HepG2 (cell line): ENCODE measurements at regions not wholly inside any gene's neighbourhood (a gene's known extent, or its start where the extent isn't known, plus 50 kb on each side); places are given as distances from the start of the nearest gene placed in this dataset.

ENCODE experiments used
- ATAC-seq: fragments of 200-7000 bp; cut with Tn5 transposase; 3 replicates; pipeline ENCODE4 v1.9.1; 2020; ENCODE audit warnings: mild to moderate bottlenecking, moderate library complexity
- BruUV-seq: library from RNA; stranded (reverse); fragments of 400-500 nt; replicated peaks from 2 replicates; lab custom pipeline; 2021; lab: Mats Ljungman, UMichigan
- CTCF ChIA-PET: fragments of 300-600 bp; formaldehyde crosslinking; extraction: SDS; loops from one replicate; lab custom pipeline; 2021; ENCODE audit warnings: low total read pairs, inconsistent platforms, low intra/inter-chr PET ratio; lab: Yijun Ruan, JAX
- POLR2A ChIA-PET: fragments of 350-600 bp; sonication (Branson Sonifier 250); formaldehyde crosslinking; loops from one replicate; lab custom pipeline; 2020; ENCODE audit warnings: antibody characterized with exemption, inconsistent platforms; lab: Yijun Ruan, JAX
- DNase-seq: peaks from one replicate; pipeline ENCODE4 v3.0.0-alpha.2; 2015; ENCODE audit warnings: low spot score
- FAIRE-seq: peaks from 3 replicates; lab custom pipeline; 2011; peaks lifted over from hg19 to GRCh38; lab: Jason Lieb, UNC
- H2AFZ ChIP-seq: one replicate; pipeline ENCODE4 v1.6.1; 2011; ENCODE audit warnings: low read length, inconsistent platforms
- H3K27ac ChIP-seq: fragments of 300-600 bp; 3 replicates; pipeline ENCODE4 v1.8.0; 2011; ENCODE audit warnings: mixed run types, mild to moderate bottlenecking, mixed read lengths, low read length, inconsistent platforms; ENCODE audit not compliant: insufficient read depth; ENCODE audit errors: extremely low read length
- H3K27me3 ChIP-seq, 2 experiments: fragments of 200-600 bp in 1 of 2; 2 replicates in 1 of 2; 3 replicates in 1 of 2; pipeline versions ENCODE4 v1.6.0 to v1.8.0; 2011; ENCODE audit warnings: low read length in 2 of 2, mild to moderate bottlenecking in 2 of 2, moderate library complexity in 2 of 2, inconsistent platforms in 1 of 2; ENCODE audit not compliant: insufficient read depth in 2 of 2, control insufficient read depth in 1 of 2
- H3K36me3 ChIP-seq, 2 experiments: fragments of 200-600 bp in 1 of 2; replicated peaks in 1 of 2; 2 replicates in 1 of 2; 3 replicates in 1 of 2; pipeline versions ENCODE4 v1.5.1 to v1.8.0; 2011; ENCODE audit warnings: low read length in 2 of 2, inconsistent platforms in 1 of 2; ENCODE audit not compliant: insufficient read depth in 2 of 2, control insufficient read depth in 1 of 2
- H3K4me1 ChIP-seq: 2 replicates; pipeline ENCODE4 v1.5.1; 2012; ENCODE audit warnings: low read length, inconsistent platforms; ENCODE audit not compliant: insufficient read depth
- H3K4me2 ChIP-seq: 2 replicates; pipeline ENCODE4 v1.6.0; 2011; ENCODE audit warnings: low read depth, low read length, inconsistent platforms
- H3K4me3 ChIP-seq, 3 experiments: fragments of 200-600 bp in 1 of 3; sonication (generic), shearing (Covaris generic) in 1 of 3; replicated peaks in 1 of 3; 2 replicates each; pipeline ENCODE4 v1.5.1; 2011 to 2016; ENCODE audit warnings: low read length in 3 of 3, inconsistent platforms in 2 of 3, low read depth in 2 of 3, mild to moderate bottlenecking in 2 of 3, control low read depth in 1 of 3, mixed read lengths in 1 of 3; ENCODE audit not compliant: insufficient read depth in 1 of 3
- H3K79me2 ChIP-seq: one replicate; pipeline ENCODE4 v1.6.1; 2011; ENCODE audit warnings: low read length, inconsistent platforms; ENCODE audit not compliant: insufficient read depth
- H3K9ac ChIP-seq: 2 replicates; pipeline ENCODE4 v1.6.0; 2011; ENCODE audit warnings: mild to moderate bottlenecking, low read depth, low read length, inconsistent platforms; ENCODE audit not compliant: insufficient read depth
- H3K9me3 ChIP-seq: 2 replicates; pipeline ENCODE4 v1.5.1; 2012; ENCODE audit warnings: mild to moderate bottlenecking, low read length
- H4K20me1 ChIP-seq: 2 replicates; pipeline ENCODE4 v1.6.0; 2011; ENCODE audit warnings: inconsistent platforms, mild to moderate bottlenecking, low read length, moderate library complexity; ENCODE audit not compliant: insufficient read depth
- ATAD3A ChIP-seq: sonication (generic); formaldehyde crosslinking; IDR thresholded peaks from 2 replicates; pipeline ENCODE4 v1.4.0; 2020; ENCODE audit warnings: missing genetic modification reagents
- ATF4 ChIP-seq, 2 experiments: fragments of 450-650 bp in 1 of 2; sonication (generic) in 1 of 2; formaldehyde crosslinking; IDR thresholded peaks; 2 replicates each; pipeline versions ENCODE4 v1.5.0 to v1.8.0; 2020 to 2022; ENCODE audit warnings: mild to moderate bottlenecking in 1 of 2, missing genetic modification reagents in 1 of 2
- ATM ChIP-seq: fragments of 450-650 bp; IDR thresholded peaks from 2 replicates; pipeline ENCODE4 v1.7.1; 2017; ENCODE audit warnings: mild to moderate bottlenecking, borderline replicate concordance
- CEBPG ChIP-seq: IDR thresholded peaks from 2 replicates; pipeline ENCODE4 v1.6.1; 2016
- EEA1 ChIP-seq: sonication (generic); formaldehyde crosslinking; IDR thresholded peaks from 2 replicates; pipeline ENCODE4 v1.5.1; 2020; ENCODE audit warnings: mild to moderate bottlenecking, missing genetic modification reagents, borderline replicate concordance
- ETV5 ChIP-seq: IDR thresholded peaks from 2 replicates; pipeline ENCODE4 v1.6.1; 2018; ENCODE audit warnings: missing biosample characterization, missing genetic modification reagents, inconsistent platforms, borderline replicate concordance
- JUN ChIP-seq: sonication (generic); formaldehyde crosslinking; IDR thresholded peaks from 2 replicates; pipeline ENCODE4 v1.4.0; 2020; ENCODE audit warnings: mild to moderate bottlenecking, missing genetic modification reagents
- KAT2B ChIP-seq: fragments of 150-350 bp; IDR thresholded peaks from 2 replicates; pipeline ENCODE4 v1.6.1; 2014; ENCODE audit warnings: low read depth, low read length, borderline replicate concordance
- MIER3 ChIP-seq: IDR thresholded peaks from 2 replicates; pipeline ENCODE4 v1.6.1; 2016; ENCODE audit warnings: missing compliant biosample characterization, borderline replicate concordance
- NBN ChIP-seq: fragments of 450-650 bp; conservative IDR thresholded peaks from 2 replicates; pipeline ENCODE4 v1.6.1; 2017
- POLR2AphosphoS5 ChIP-seq: IDR thresholded peaks from 2 replicates; pipeline ENCODE4 v1.6.1; 2012; ENCODE audit warnings: low read depth, low read length
- RBFOX2 ChIP-seq: fragments of 200-400 bp; formaldehyde crosslinking; IDR thresholded peaks from 2 replicates; pipeline ENCODE4 v1.6.1; 2017; ENCODE audit warnings: low read depth, mild to moderate bottlenecking, low read length
- SMARCE1 ChIP-seq: fragments of 450-650 bp; IDR thresholded peaks from 2 replicates; pipeline ENCODE4 v1.6.1; 2017; ENCODE audit warnings: borderline replicate concordance
- SMC3 ChIP-seq: IDR thresholded peaks from 2 replicates; pipeline ENCODE4 v1.6.1; 2011; ENCODE audit warnings: low read length, improper control_type of control experiment
- ZSCAN25 ChIP-seq: sonication (generic); formaldehyde crosslinking; IDR thresholded peaks from 2 replicates; pipeline ENCODE4 v1.8.0; 2022; ENCODE audit warnings: mild to moderate bottlenecking, missing genetic modification reagents
- in situ Hi-C: cut with HindIII; loops from 2 replicates; pipeline ENCODE4 v1.10.0; 2017; ENCODE audit warnings: low pct_unique_long_range_greater_than_20kb; ENCODE audit not compliant: extremely low pct_ligation_motif_present
- intact Hi-C: fragments of 100-400 bp; cut with micrococcal nuclease; formaldehyde crosslinking; loops from one replicate; pipeline ENCODE4 v1.10.0; 2022; ENCODE audit not compliant: unreplicated experiment
- TF ChIP-seq, protein P1 (sequence below): sonication (generic); formaldehyde crosslinking; IDR thresholded peaks from 2 replicates; pipeline ENCODE4 v1.5.0; 2020; ENCODE audit warnings: mild to moderate bottlenecking, missing genetic modification reagents, borderline replicate concordance
- TF ChIP-seq, protein P2 (sequence below), 2 experiments: sonication (generic) in 1 of 2; formaldehyde crosslinking in 1 of 2; IDR thresholded peaks; 2 replicates each; pipeline versions ENCODE4 v1.5.1 to v1.6.1; 2011 to 2020; ENCODE audit warnings: borderline replicate concordance in 1 of 2, low read depth in 1 of 2, low read length in 1 of 2, mild to moderate bottlenecking in 1 of 2, missing genetic modification reagents in 1 of 2, moderate library complexity in 1 of 2

DNA sequence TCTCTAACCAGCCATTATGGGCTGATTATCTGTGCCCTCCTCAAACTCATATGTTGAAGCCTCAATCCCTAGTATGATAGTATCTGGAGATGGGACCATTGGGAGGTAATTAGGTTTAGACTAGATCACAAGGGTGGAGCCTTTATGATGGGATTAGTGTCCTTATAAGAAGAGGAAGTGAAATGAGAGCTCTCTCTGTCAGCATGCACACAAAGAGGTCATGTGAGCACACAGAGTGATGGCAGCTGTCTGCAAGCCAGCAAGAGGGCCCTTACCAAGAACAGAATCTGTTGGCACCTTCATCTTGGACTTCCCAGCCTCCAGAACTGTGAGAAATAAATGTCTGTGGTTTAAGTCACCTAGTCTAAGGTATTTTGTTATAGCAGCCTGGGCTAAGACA is 101.9 kb downstream of the PCTP start:
- no TSS peak for BruUV-seq
- no peak for ATAC-seq
- intact Hi-C loops: no loop called here
- H3K9ac ChIP-seq: no peak overlapping the region
- H3K79me2 ChIP-seq: no peaks in the 10 kb centered on the region
- H3K4me3 ChIP-seq: no peak overlapping the region
- H3K4me2 ChIP-seq: no peak overlapping the region
- in situ Hi-C loops: no loop called here
- H3K9me3 ChIP-seq: no peaks in the 10 kb centered on the region
- no peak overlapping the region for H3K27ac ChIP-seq
- no peaks in the 10 kb centered on the region for H4K20me1 ChIP-seq
- DNase-seq: no peak
- H3K4me1 ChIP-seq: no peaks in the 10 kb centered on the region
- ChIA-PET POLR2A (no interaction called here), CTCF (no interaction called here)
- no peaks in the 10 kb centered on the region for H3K36me3 ChIP-seq
- FAIRE-seq: no peak
- no peak overlapping the region for H2AFZ ChIP-seq
- no peaks in the 10 kb centered on the region for H3K27me3 ChIP-seq
- no peak for TF ChIP-seq ATAD3A (CRISPR knock-in tag)
- no peak for TF ChIP-seq MIER3 (CRISPR knock-in tag)
- no peak for TF ChIP-seq EEA1 (CRISPR knock-in tag)
- TF ChIP-seq SMARCE1: no peak
- TF ChIP-seq CEBPG (CRISPR knock-in tag): no peak
- no peak for TF ChIP-seq ETV5 (CRISPR knock-in tag)
- TF ChIP-seq KAT2B: no peak
- no peak for TF ChIP-seq POLR2AphosphoS5
- no peak for TF ChIP-seq RBFOX2
- TF ChIP-seq, protein P1, sequence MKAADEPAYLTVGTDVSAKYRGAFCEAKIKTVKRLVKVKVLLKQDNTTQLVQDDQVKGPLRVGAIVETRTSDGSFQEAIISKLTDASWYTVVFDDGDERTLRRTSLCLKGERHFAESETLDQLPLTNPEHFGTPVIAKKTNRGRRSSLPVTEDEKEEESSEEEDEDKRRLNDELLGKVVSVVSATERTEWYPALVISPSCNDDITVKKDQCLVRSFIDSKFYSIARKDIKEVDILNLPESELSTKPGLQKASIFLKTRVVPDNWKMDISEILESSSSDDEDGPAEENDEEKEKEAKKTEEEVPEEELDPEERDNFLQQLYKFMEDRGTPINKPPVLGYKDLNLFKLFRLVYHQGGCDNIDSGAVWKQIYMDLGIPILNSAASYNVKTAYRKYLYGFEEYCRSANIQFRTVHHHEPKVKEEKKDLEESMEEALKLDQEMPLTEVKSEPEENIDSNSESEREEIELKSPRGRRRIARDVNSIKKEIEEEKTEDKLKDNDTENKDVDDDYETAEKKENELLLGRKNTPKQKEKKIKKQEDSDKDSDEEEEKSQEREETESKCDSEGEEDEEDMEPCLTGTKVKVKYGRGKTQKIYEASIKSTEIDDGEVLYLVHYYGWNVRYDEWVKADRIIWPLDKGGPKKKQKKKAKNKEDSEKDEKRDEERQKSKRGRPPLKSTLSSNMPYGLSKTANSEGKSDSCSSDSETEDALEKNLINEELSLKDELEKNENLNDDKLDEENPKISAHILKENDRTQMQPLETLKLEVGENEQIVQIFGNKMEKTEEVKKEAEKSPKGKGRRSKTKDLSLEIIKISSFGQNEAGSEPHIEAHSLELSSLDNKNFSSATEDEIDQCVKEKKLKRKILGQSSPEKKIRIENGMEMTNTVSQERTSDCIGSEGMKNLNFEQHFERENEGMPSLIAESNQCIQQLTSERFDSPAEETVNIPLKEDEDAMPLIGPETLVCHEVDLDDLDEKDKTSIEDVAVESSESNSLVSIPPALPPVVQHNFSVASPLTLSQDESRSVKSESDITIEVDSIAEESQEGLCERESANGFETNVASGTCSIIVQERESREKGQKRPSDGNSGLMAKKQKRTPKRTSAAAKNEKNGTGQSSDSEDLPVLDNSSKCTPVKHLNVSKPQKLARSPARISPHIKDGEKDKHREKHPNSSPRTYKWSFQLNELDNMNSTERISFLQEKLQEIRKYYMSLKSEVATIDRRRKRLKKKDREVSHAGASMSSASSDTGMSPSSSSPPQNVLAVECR (CRISPR knock-in tag): no peak
- no peak for TF ChIP-seq ZSCAN25 (CRISPR knock-in tag)
- no peak for TF ChIP-seq NBN
- TF ChIP-seq, protein P2, sequence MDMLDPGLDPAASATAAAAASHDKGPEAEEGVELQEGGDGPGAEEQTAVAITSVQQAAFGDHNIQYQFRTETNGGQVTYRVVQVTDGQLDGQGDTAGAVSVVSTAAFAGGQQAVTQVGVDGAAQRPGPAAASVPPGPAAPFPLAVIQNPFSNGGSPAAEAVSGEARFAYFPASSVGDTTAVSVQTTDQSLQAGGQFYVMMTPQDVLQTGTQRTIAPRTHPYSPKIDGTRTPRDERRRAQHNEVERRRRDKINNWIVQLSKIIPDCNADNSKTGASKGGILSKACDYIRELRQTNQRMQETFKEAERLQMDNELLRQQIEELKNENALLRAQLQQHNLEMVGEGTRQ (IDR thresholded peaks at IDR 0.05; ENCODE audit: low read depth, low read length): no peak
- TF ChIP-seq, protein P2 (CRISPR knock-in tag; IDR thresholded peaks at IDR 0.05; ENCODE audit: borderline replicate concordance): no peak
- no peak for TF ChIP-seq ATF4 (CRISPR knock-in tag; IDR thresholded peaks at IDR 0.05)
- no peak for TF ChIP-seq SMC3
- TF ChIP-seq ATM: no peak
- TF ChIP-seq JUN (CRISPR knock-in tag): no peak
